Endothelial cell of umbilical vein (primary cell): ENCODE measurements at regions not wholly inside any gene's neighbourhood (a gene's known extent, or its start where the extent isn't known, plus 50 kb on each side); places are given as distances from the start of the nearest gene placed in this dataset.

Experiments used
- BruUV-seq: library from RNA; stranded (reverse); fragments of 400-500 nt; replicated peaks from 2 replicates; lab custom pipeline; 2021; lab: Mats Ljungman, UMichigan
- CTCF ChIA-PET: fragments of 300-600, 350-600 bp; sonication (Branson Sonifier 250); formaldehyde crosslinking; loops from one replicate; lab custom pipeline; 2021; ENCODE audit warnings: antibody characterized with exemption, inconsistent platforms; lab: Charles Lee
- POLR2A ChIA-PET: fragments of 300-600, 350-600 bp; sonication (Branson Sonifier 250); formaldehyde crosslinking; loops from one replicate; lab custom pipeline; 2021; ENCODE audit warnings: antibody characterized with exemption, inconsistent platforms; lab: Charles Lee
- DNase-seq: peaks from one replicate; pipeline ENCODE4 v3.0.0-alpha.2; 2011; ENCODE audit warnings: low read depth, low spot score
- FAIRE-seq: peaks from 2 replicates; lab custom pipeline; 2011; peaks lifted over from hg19 to GRCh38; lab: Jason Lieb, UNC
- H2AFZ ChIP-seq: 2 replicates; pipeline ENCODE4 v1.6.0; 2012; ENCODE audit warnings: low read depth, low read length, control low read depth, inconsistent platforms
- H3K27ac ChIP-seq: 2 replicates; pipeline ENCODE4 v1.5.1; 2011; ENCODE audit warnings: low read depth, mild to moderate bottlenecking, control low read depth, low read length, moderate library complexity; ENCODE audit not compliant: insufficient read depth
- H3K27me3 ChIP-seq, 2 experiments: 2 replicates each; pipeline versions ENCODE4 v1.6.0 to v1.6.1; 2011; ENCODE audit warnings: low read length in 2 of 2, mixed read lengths in 1 of 2; ENCODE audit not compliant: control insufficient read depth in 2 of 2, insufficient read depth in 2 of 2
- H3K36me3 ChIP-seq, 2 experiments: 2 replicates in 1 of 2; 3 replicates in 1 of 2; pipeline ENCODE4 v1.5.1; 2011; ENCODE audit warnings: low read length in 2 of 2, mild to moderate bottlenecking in 1 of 2, moderate library complexity in 1 of 2; ENCODE audit not compliant: control insufficient read depth in 2 of 2, insufficient read depth in 2 of 2; ENCODE audit errors: extremely low read depth in 1 of 2
- H3K4me1 ChIP-seq: 3 replicates; pipeline ENCODE4 v1.5.1; 2011; ENCODE audit warnings: mild to moderate bottlenecking, low read length; ENCODE audit not compliant: control insufficient read depth, insufficient read depth; ENCODE audit errors: extremely low read depth
- H3K4me2 ChIP-seq: 2 replicates; pipeline ENCODE4 v1.6.1; 2011; ENCODE audit warnings: low read length, control low read depth, mixed read lengths; ENCODE audit not compliant: insufficient read depth
- H3K4me3 ChIP-seq, 3 experiments: fragments of 200-600 bp in 1 of 3; sonication (generic), shearing (Covaris generic) in 1 of 3; replicated peaks in 1 of 3; 2 replicates each; pipeline ENCODE4 v1.5.1; 2011 to 2016; ENCODE audit warnings: control low read depth in 3 of 3, low read length in 3 of 3, mild to moderate bottlenecking in 2 of 3, inconsistent platforms in 1 of 3, low read depth in 1 of 3, moderate library complexity in 1 of 3; ENCODE audit not compliant: insufficient read depth in 1 of 3
- H3K79me2 ChIP-seq: 2 replicates; pipeline ENCODE4 v1.6.0; 2012; ENCODE audit warnings: low read length, inconsistent platforms; ENCODE audit not compliant: control insufficient read depth, insufficient read depth
- H3K9ac ChIP-seq: replicated peaks from 2 replicates; pipeline ENCODE3; 2011; ENCODE audit warnings: low read length, control low read depth; ENCODE audit not compliant: insufficient read depth; ENCODE audit errors: extremely low read depth
- H3K9me1 ChIP-seq: replicated peaks from 3 replicates; pipeline ENCODE4 v1.6.0; 2011; ENCODE audit warnings: mild to moderate bottlenecking, low read length; ENCODE audit not compliant: control insufficient read depth, insufficient read depth; ENCODE audit errors: extremely low read depth
- H3K9me3 ChIP-seq: replicated peaks from 2 replicates; pipeline ENCODE4 v1.5.1; 2012; ENCODE audit warnings: low read length, inconsistent platforms; ENCODE audit not compliant: control insufficient read depth, insufficient read depth
- H4K20me1 ChIP-seq: replicated peaks from 2 replicates; pipeline ENCODE3; 2011; ENCODE audit warnings: mild to moderate bottlenecking, low read length; ENCODE audit not compliant: control insufficient read depth, insufficient read depth; ENCODE audit errors: extremely low read depth
- EZH2 ChIP-seq: IDR thresholded peaks from 2 replicates; pipeline ENCODE4 v1.6.1; 2012; ENCODE audit warnings: borderline replicate concordance, low read depth, mild to moderate bottlenecking, moderate library complexity, low read length, inconsistent platforms; ENCODE audit not compliant: severe bottlenecking
- FOS ChIP-seq: IDR thresholded peaks from 2 replicates; pipeline ENCODE4 v1.6.1; 2011; ENCODE audit warnings: mild to moderate bottlenecking, low read length, moderate library complexity, borderline replicate concordance; ENCODE audit not compliant: insufficient read depth
- GATA2 ChIP-seq: IDR thresholded peaks from 2 replicates; pipeline ENCODE4 v1.7.0; 2011; ENCODE audit warnings: low read depth, mild to moderate bottlenecking, moderate library complexity, mixed read lengths, low read length; ENCODE audit not compliant: insufficient read length, insufficient read depth
- JUN ChIP-seq: IDR thresholded peaks from 2 replicates; pipeline ENCODE4 v1.6.1; 2011; ENCODE audit warnings: borderline replicate concordance, low read depth; ENCODE audit not compliant: insufficient read length, insufficient read depth
- MYC ChIP-seq: IDR thresholded peaks from one replicate; pipeline ENCODE4 v1.6.1; 2011; ENCODE audit warnings: mild to moderate bottlenecking, low read depth, low read length
- POLR2A ChIP-seq: IDR thresholded peaks from 2 replicates; pipeline ENCODE4 v1.6.1; 2012; ENCODE audit warnings: low read depth, mild to moderate bottlenecking, control low read depth, low read length
- POLR2AphosphoS5 ChIP-seq: IDR thresholded peaks from 2 replicates; pipeline ENCODE4 v1.6.1; 2012; ENCODE audit warnings: low read depth, mild to moderate bottlenecking, control low read depth, low read length, moderate library complexity; ENCODE audit not compliant: insufficient read depth
- dilution Hi-C: fragments of 300-500 bp; cut with MboI; formaldehyde crosslinking; loops from one replicate; pipeline ENCODE4 v1.15.0; 2019; ENCODE audit warnings: low sequenced_read_pairs; ENCODE audit not compliant: extremely low pct_ligation_motif_present
- intact Hi-C: fragments of 100-400 bp; cut with micrococcal nuclease; formaldehyde crosslinking; loops from one replicate; pipeline ENCODE4 v1.10.0; 2022
- TF ChIP-seq, protein P1 (sequence below): IDR thresholded peaks from 2 replicates; pipeline ENCODE4 v1.6.1; 2011; ENCODE audit not compliant: insufficient read depth, insufficient read length
- TF ChIP-seq, protein P2 (sequence below), 2 donors: IDR thresholded peaks; 1 replicate in 1 of 2; 2 replicates in 1 of 2; pipeline ENCODE4 v1.5.1; 2011; ENCODE audit warnings: low read length in 2 of 2, mild to moderate bottlenecking in 2 of 2, moderate library complexity in 2 of 2, control low read depth in 1 of 2, inconsistent platforms in 1 of 2, low read depth in 1 of 2; ENCODE audit not compliant: insufficient read depth in 1 of 2; ENCODE audit errors: extremely low read depth in 1 of 2

DNA sequence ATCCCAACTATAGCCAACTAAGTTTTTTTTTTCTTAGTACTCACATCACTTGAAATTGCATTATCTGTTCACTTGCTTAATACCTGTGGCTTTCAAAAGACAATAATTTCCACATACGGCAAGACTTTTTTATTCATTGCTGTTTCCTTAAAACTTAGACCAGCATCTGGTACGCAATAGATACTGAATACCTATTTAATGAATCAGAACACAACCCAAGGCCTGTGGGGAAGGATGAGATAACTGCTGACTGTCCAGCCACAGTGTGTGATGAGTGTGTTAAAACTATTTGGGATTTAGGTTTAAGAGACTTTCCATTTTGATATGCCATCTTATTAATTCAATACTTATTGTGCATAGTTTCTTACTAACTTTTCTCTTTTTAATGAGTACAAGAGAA, 988.7 kb downstream of the NTRK3 start:
- POLR2A ChIA-PET: no interaction called here
- CTCF ChIA-PET: no interaction called here
- Histone ChIP-seq H3K27ac (no peak overlapping the region), H3K9me1 (no peaks in the 10 kb centered on the region), H3K9me3 (peaks cover 6% of the 10 kb centered on the region), H3K79me2 (no peaks in the 10 kb centered on the region), H2AFZ (no peak overlapping the region), H3K4me1 (no peaks in the 10 kb centered on the region), H3K27me3 (no peaks in the 10 kb centered on the region), H3K4me3 (no peak overlapping the region), H3K9ac (no peak overlapping the region), H4K20me1 (no peaks in the 10 kb centered on the region), H3K36me3 (no peaks in the 10 kb centered on the region), H3K4me2 (no peak overlapping the region)
- BruUV-seq: no TSS peak
- intact Hi-C loops: no loop called here
- no peak for TF ChIP-seq GATA2
- FAIRE-seq (no peak), DNase-seq (no peak)
- dilution Hi-C loops: no loop called here

DNA sequence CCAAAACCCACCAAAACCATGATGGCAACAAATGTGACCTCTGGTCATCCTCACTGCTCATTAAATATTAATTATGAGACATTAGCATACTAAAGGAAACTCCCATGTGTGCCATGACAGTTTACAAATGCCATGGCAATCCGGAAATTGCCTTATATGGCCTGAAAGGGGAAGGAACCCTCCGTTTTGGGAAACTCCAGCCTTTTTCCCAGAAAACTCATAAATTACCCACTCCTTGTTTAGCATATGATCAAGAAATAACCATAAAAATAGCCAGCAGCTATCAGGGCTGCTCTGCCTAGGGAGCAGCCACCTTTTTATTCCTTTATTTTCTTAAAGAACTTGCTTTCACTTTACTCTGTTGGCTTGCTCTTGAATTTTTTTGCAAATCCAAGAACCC, 992.7 kb downstream of the NTRK3 start:
- no peaks in the 10 kb centered on the region for H3K27me3 ChIP-seq
- DNase-seq (no peak), FAIRE-seq (no peak)
- dilution Hi-C loops: no loop called here
- H3K4me3 ChIP-seq: no peak overlapping the region
- H3K4me2 ChIP-seq: no peak overlapping the region
- H3K9me1 ChIP-seq: no peaks in the 10 kb centered on the region
- no peaks in the 10 kb centered on the region for H3K79me2 ChIP-seq
- H4K20me1 ChIP-seq: no peaks in the 10 kb centered on the region
- no peak overlapping the region for H3K27ac ChIP-seq
- no TSS peak for BruUV-seq
- TF ChIP-seq, protein P1, sequence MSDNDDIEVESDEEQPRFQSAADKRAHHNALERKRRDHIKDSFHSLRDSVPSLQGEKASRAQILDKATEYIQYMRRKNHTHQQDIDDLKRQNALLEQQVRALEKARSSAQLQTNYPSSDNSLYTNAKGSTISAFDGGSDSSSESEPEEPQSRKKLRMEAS: no peak
- TF ChIP-seq, protein P2, sequence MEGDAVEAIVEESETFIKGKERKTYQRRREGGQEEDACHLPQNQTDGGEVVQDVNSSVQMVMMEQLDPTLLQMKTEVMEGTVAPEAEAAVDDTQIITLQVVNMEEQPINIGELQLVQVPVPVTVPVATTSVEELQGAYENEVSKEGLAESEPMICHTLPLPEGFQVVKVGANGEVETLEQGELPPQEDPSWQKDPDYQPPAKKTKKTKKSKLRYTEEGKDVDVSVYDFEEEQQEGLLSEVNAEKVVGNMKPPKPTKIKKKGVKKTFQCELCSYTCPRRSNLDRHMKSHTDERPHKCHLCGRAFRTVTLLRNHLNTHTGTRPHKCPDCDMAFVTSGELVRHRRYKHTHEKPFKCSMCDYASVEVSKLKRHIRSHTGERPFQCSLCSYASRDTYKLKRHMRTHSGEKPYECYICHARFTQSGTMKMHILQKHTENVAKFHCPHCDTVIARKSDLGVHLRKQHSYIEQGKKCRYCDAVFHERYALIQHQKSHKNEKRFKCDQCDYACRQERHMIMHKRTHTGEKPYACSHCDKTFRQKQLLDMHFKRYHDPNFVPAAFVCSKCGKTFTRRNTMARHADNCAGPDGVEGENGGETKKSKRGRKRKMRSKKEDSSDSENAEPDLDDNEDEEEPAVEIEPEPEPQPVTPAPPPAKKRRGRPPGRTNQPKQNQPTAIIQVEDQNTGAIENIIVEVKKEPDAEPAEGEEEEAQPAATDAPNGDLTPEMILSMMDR (IDR thresholded peaks at IDR 0.05; ENCODE audit: extremely low read depth in 1 of 2, insufficient read depth in 1 of 2, low read depth in 1 of 2, low read length in 2 of 2): no peak
- TF ChIP-seq JUN (no peak), EZH2 (no peak), GATA2 (no peak), POLR2A (no peak), FOS (no peak), MYC (no peak), POLR2AphosphoS5 (no peak)
- H3K4me1 ChIP-seq: no peaks in the 10 kb centered on the region
- CTCF ChIA-PET: no interaction called here
- no peak overlapping the region for H3K9ac ChIP-seq
- no peak overlapping the region for H2AFZ ChIP-seq
- POLR2A ChIA-PET: no interaction called here
- no peaks in the 10 kb centered on the region for H3K36me3 ChIP-seq
- H3K9me3 ChIP-seq: no peaks in the 10 kb centered on the region
- intact Hi-C loops: no loop called here
